ENCODE measurements at regions not wholly inside any gene's neighbourhood (a gene's known extent, or its start where the extent isn't known, plus 50 kb on each side); places are given as distances from the start of the nearest gene placed in this dataset.

DNA sequence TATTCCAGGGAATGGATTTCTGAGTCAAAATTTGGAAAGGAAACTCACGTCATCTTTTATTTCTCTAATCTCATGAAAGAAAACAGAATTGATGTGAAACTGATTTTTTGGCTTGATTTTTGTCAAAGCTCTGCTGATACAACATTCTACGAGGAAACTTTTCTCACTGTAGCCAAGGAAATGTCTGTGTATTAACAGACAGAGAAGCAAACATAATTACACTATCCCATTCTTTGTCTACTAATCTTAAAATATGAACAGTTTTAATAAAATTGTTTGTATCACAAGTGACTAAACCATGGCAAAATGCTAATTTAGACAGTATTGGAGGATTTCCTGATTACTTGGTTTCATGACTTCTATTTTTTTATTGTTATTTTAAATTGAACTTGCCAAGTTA, 1437.0 kb downstream of the OTOL1 start (continued):
- TF ChIP-seq ZNF699 (CRISPR knock-in tag; IDR thresholded peaks at IDR 0.05; ENCODE audit: insufficient replicate concordance) (no peak), SUPT5H (IDR thresholded peaks at IDR 0.05) (no peak), MLX (CRISPR knock-in tag; conservative IDR thresholded peaks at IDR 0.05) (no peak)

DNA sequence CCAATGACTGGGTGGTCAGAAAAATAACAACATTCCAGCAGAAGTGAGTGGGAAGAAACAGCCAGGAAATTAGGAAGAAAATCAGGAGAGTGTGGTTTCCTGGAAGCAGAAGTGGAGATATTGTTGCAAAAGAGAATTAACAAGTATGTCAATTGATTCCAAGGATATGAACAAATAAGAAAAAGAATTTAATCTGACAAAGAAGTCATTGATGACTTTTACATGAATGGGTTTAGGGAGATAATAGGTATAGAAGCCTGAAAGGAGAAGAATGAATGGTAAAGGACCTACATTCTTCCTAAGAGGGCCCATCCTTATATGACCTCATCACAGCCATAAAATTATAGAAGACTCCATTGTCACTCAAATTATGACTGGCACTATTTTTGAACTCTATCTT, 1440.1 kb downstream of the OTOL1 start:
- FAIRE-seq (no peak), DNase-seq (ENCODE audit: extremely low read depth in 1 of 4, low spot score in 3 of 4) (no peak), ATAC-seq (no peak)
- Histone ChIP-seq H2AFZ (ENCODE audit: low read depth, low read length) (no peak overlapping the region), H3K4me2 (ENCODE audit: insufficient read depth, low read length) (no peak overlapping the region), H3K36me3 (ENCODE audit: control insufficient read depth, insufficient read depth, low read length) (no peaks in the 10 kb centered on the region), H3K27me3 (ENCODE audit: control insufficient read depth in 2 of 2, insufficient read depth in 2 of 2, low read length in 2 of 2) (no peaks in the 10 kb centered on the region), H4K20me1 (replicated peaks; ENCODE audit: control insufficient read depth, insufficient read depth, low read length) (no peaks in the 10 kb centered on the region), H3K79me2 (ENCODE audit: control insufficient read depth, insufficient read depth, low read length) (no peaks in the 10 kb centered on the region), H3K4me1 (replicated peaks in 1 of 2; ENCODE audit: control insufficient read depth in 2 of 2, insufficient read depth in 2 of 2, low read length in 2 of 2) (no peaks in the 10 kb centered on the region), H3K9me3 (replicated peaks; ENCODE audit: control insufficient read depth, insufficient read depth, low read depth, low read length) (no peaks in the 10 kb centered on the region; the same call in 1 of the 2 replicates), H3K27ac (ENCODE audit: extremely low read depth, low read depth, low read length) (no peak overlapping the region), H3K4me3 (no peak overlapping the region), H3K9me1 (ENCODE audit: control insufficient read depth, insufficient read depth, low read length) (no peaks in the 10 kb centered on the region), H3K9ac (ENCODE audit: insufficient read depth in 1 of 2, low read depth in 2 of 2, low read length in 2 of 2) (no peak overlapping the region)
- intact Hi-C loops (cut with micrococcal nuclease) (no loop called here), in situ Hi-C loops (cut with MboI) (no loop called here)
- CTCF ChIA-PET (ENCODE audit: low intra/inter-chr PET ratio) = no interaction called here
- POLR2A ChIA-PET = no interaction called here
- TF ChIP-seq FOXJ2 (tag; IDR thresholded peaks at IDR 0.05) (no peak), WHSC1 (IDR thresholded peaks at IDR 0.05; ENCODE audit: low read length) (no peak), ZNF639 (CRISPR knock-in tag; conservative IDR thresholded peaks at IDR 0.05 in 1 of 2, IDR thresholded peaks at IDR 0.05 in 1 of 2) (no peak), SMARCA4 (IDR thresholded peaks at IDR 0.05) (no peak), ZNF282 (CRISPR knock-in tag; IDR thresholded peaks at IDR 0.05) (no peak), FOSL1 (tag; conservative IDR thresholded peaks at IDR 0.05) (no peak), RBBP5 (IDR thresholded peaks at IDR 0.05; ENCODE audit: borderline replicate concordance, insufficient read depth, low read length, poor library complexity, severe bottlenecking) (no peak), POLR2AphosphoS5 (IDR thresholded peaks at IDR 0.05; ENCODE audit: control insufficient read depth, insufficient read depth, low read depth, low read length) (no peak), CTCFL (IDR thresholded peaks at IDR 0.05; ENCODE audit: borderline replicate concordance, insufficient read depth, low read depth, low read length, poor library complexity, severe bottlenecking) (no peak), ZNF311 (CRISPR knock-in tag; IDR thresholded peaks at IDR 0.05) (no peak)
- TF ChIP-seq, protein P1, sequence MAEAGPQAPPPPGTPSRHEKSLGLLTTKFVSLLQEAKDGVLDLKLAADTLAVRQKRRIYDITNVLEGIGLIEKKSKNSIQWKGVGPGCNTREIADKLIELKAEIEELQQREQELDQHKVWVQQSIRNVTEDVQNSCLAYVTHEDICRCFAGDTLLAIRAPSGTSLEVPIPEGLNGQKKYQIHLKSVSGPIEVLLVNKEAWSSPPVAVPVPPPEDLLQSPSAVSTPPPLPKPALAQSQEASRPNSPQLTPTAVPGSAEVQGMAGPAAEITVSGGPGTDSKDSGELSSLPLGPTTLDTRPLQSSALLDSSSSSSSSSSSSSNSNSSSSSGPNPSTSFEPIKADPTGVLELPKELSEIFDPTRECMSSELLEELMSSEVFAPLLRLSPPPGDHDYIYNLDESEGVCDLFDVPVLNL (CRISPR knock-in tag; IDR thresholded peaks at IDR 0.05; ENCODE audit: low read depth) = no peak
- no TSS peak for BruUV-seq (replicated peaks)
